GM12891 (cell line): ENCODE measurements at regions not wholly inside any gene's neighbourhood (a gene's known extent, or its start where the extent isn't known, plus 50 kb on each side); places are given as distances from the start of the nearest gene placed in this dataset.

Experiments
- POLR2A ChIP-seq: IDR thresholded peaks from 2 replicates; pipeline ENCODE4 v1.6.1; 2011; ENCODE audit warnings: low read depth, low read length, control low read depth
- SPI1 ChIP-seq: IDR thresholded peaks from 2 replicates; pipeline ENCODE4 v1.6.1; 2011; ENCODE audit warnings: low read depth, low read length, control low read depth

- TF ChIP-seq SPI1 (no peak), POLR2A (no peak)
Observed at GRCh38 chr5:53739111-53739510, 178.7 kb downstream of the NDUFS4 start.
